Natural killer cell (primary cell): ENCODE measurements at regions not wholly inside any gene's neighbourhood (a gene's known extent, or its start where the extent isn't known, plus 50 kb on each side); places are given as distances from the start of the nearest gene placed in this dataset.

Experiments used
- ATAC-seq, 3 donors: fragments of 150-1000 bp in 2 of 3; fragments of 200-7000 bp in 1 of 3; cut with Tn5 transposase; 1 replicate in 1 of 3; 2 replicates in 2 of 3; pipeline ENCODE4 v1.10.0; 2021; ENCODE audit warnings: mild to moderate bottlenecking in 2 of 3, moderate library complexity in 2 of 3
- DNase-seq, 2 donors: peaks; one replicate each; pipeline versions ENCODE4 v3.0.0 to v3.0.0-alpha.2; 2013 to 2021; ENCODE audit warnings: mixed read lengths in 1 of 2
- H3K27ac ChIP-seq: one replicate; pipeline ENCODE4 v1.5.1; 2013; ENCODE audit warnings: mild to moderate bottlenecking, low read length
- H3K27me3 ChIP-seq: one replicate; pipeline ENCODE4 v1.6.1; 2013; ENCODE audit warnings: low read length; ENCODE audit not compliant: control insufficient read depth, insufficient read depth
- H3K36me3 ChIP-seq: one replicate; pipeline ENCODE4 v1.6.1; 2013; ENCODE audit warnings: low read length; ENCODE audit not compliant: control insufficient read depth, insufficient read depth
- H3K4me1 ChIP-seq: one replicate; pipeline ENCODE4 v1.6.1; 2013; ENCODE audit warnings: low read length; ENCODE audit not compliant: control insufficient read depth, insufficient read depth
- H3K4me3 ChIP-seq: one replicate; pipeline ENCODE4 v1.5.1; 2013; ENCODE audit warnings: low read length
- H3K9me3 ChIP-seq: one replicate; pipeline ENCODE4 v1.6.1; 2013; ENCODE audit warnings: low read length; ENCODE audit not compliant: control insufficient read depth, insufficient read depth
- H3K27ac Mint-ChIP-seq, 2 donors: one replicate each; pipeline ENCODE4 v1.8.0; 2022; ENCODE audit warnings: mild to moderate bottlenecking in 2 of 2, mixed read lengths in 2 of 2, moderate library complexity in 1 of 2
- H3K27me3 Mint-ChIP-seq, 2 donors: one replicate each; pipeline ENCODE4 v1.8.0; 2022; ENCODE audit warnings: low read depth in 2 of 2, mixed read lengths in 2 of 2
- H3K36me3 Mint-ChIP-seq: one replicate; pipeline ENCODE4 v1.8.0; 2022; ENCODE audit warnings: mixed read lengths
- H3K4me1 Mint-ChIP-seq, 2 donors: one replicate each; pipeline ENCODE4 v1.8.0; 2022; ENCODE audit warnings: mixed read lengths in 2 of 2
- H3K4me3 Mint-ChIP-seq: one replicate; pipeline ENCODE4 v1.8.0; 2022; ENCODE audit warnings: mild to moderate bottlenecking, moderate library complexity, mixed read lengths
- H3K9me3 Mint-ChIP-seq, 2 donors: one replicate each; pipeline ENCODE4 v1.8.0; 2022; ENCODE audit warnings: mixed read lengths in 2 of 2
- CTCF ChIP-seq: fragments of 200-600 bp; IDR thresholded peaks from one replicate; pipeline ENCODE4 v1.8.0; 2022; ENCODE audit warnings: antibody characterized with exemption
- WGBS: methylation state at CpG from one replicate; pipeline ENCODE4 v1.1.7; 2013; ENCODE audit warnings: missing lambda C conversion rate; ENCODE audit not compliant: insufficient coverage; 5-methylcytosine and 5-hydroxymethylcytosine counted together
- intact Hi-C: fragments of 100-400 bp; cut with micrococcal nuclease; formaldehyde crosslinking; loops from one replicate; pipeline ENCODE4 v1.14.2; 2022

- WGBS, result 75% methylated on average over 1 of the region's 2 CpGs
- no peaks in the 10 kb centered on the region for H3K27me3 ChIP-seq
- no peak for DNase-seq
- Mint-ChIP-seq H3K4me3 (no peak overlapping the region), H3K27me3 (peaks cover 8 to 11% of the 10 kb centered on the region in 2 donors), H3K27ac (no peak overlapping the region), H3K36me3 (no peaks in the 10 kb centered on the region), H3K9me3 (no peaks in the 10 kb centered on the region), H3K4me1 (peaks cover 0 to 5% of the 10 kb centered on the region in 2 donors)
- no peaks in the 10 kb centered on the region for H3K4me1 ChIP-seq
- no peaks in the 10 kb centered on the region for H3K9me3 ChIP-seq
- intact Hi-C loops, result no loop called here
- no peak overlapping the region for H3K4me3 ChIP-seq
- TF ChIP-seq CTCF, result no peak
- no peak overlapping the region for H3K27ac ChIP-seq
- no peaks in the 10 kb centered on the region for H3K36me3 ChIP-seq
- no peak for ATAC-seq
Measured at GRCh38 chr12:19760611-19761010, 321.3 kb downstream of the AEBP2 start.

GRCh38 chr12:19761463-19761862, 322.2 kb downstream of the AEBP2 start:
- no peaks in the 10 kb centered on the region for H3K36me3 ChIP-seq
- DNase-seq (no peak), ATAC-seq (no peak)
- peaks cover 0 to 5% of the 10 kb centered on the region in 2 donors for H3K4me1 Mint-ChIP-seq
- peaks cover 8 to 11% of the 10 kb centered on the region in 2 donors for H3K27me3 Mint-ChIP-seq
- no CpG with 5 or more reads among the region's 1 CpG for WGBS
- no peak overlapping the region for H3K27ac ChIP-seq
- no peaks in the 10 kb centered on the region for H3K9me3 Mint-ChIP-seq
- no peaks in the 10 kb centered on the region for H3K9me3 ChIP-seq
- intact Hi-C loops, result no loop called here
- H3K27me3 ChIP-seq, result no peaks in the 10 kb centered on the region
- TF ChIP-seq CTCF, result no peak
- H3K4me3 ChIP-seq, result no peak overlapping the region
- H3K27ac Mint-ChIP-seq, result no peak overlapping the region
- H3K4me3 Mint-ChIP-seq, result no peak overlapping the region
- H3K4me1 ChIP-seq, result no peaks in the 10 kb centered on the region
- no peaks in the 10 kb centered on the region for H3K36me3 Mint-ChIP-seq

- H3K27me3 ChIP-seq, result no peaks in the 10 kb centered on the region
- no peak overlapping the region for H3K4me3 Mint-ChIP-seq
- no peak overlapping the region for H3K4me3 ChIP-seq
- H3K9me3 Mint-ChIP-seq, result no peaks in the 10 kb centered on the region
- no peak overlapping the region for H3K27ac Mint-ChIP-seq
- intact Hi-C loops, result no loop called here
- peaks cover 7 to 18% of the 10 kb centered on the region in 2 donors for H3K27me3 Mint-ChIP-seq
- H3K4me1 ChIP-seq, result no peaks in the 10 kb centered on the region
- H3K9me3 ChIP-seq, result no peaks in the 10 kb centered on the region
- H3K36me3 ChIP-seq, result no peaks in the 10 kb centered on the region
- 100% methylated on average over 1 of the region's 1 CpG for WGBS
- peaks cover 0 to 5% of the 10 kb centered on the region in 2 donors for H3K4me1 Mint-ChIP-seq
- no peak for TF ChIP-seq CTCF
- DNase-seq, result no peak
- no peak overlapping the region for H3K27ac ChIP-seq
- ATAC-seq, result no peak
- H3K36me3 Mint-ChIP-seq, result no peaks in the 10 kb centered on the region
Measured at GRCh38 chr12:19763488-19763887, 324.2 kb downstream of the AEBP2 start.

GRCh38 chr12:19764408-19764807, 325.1 kb downstream of the AEBP2 start:
- Mint-ChIP-seq H3K9me3 (no peaks in the 10 kb centered on the region), H3K27ac (no peak overlapping the region), H3K27me3 (peaks cover 4 to 18% of the 10 kb centered on the region in 2 donors), H3K4me1 (peaks cover 0 to 5% of the 10 kb centered on the region in 2 donors), H3K36me3 (no peaks in the 10 kb centered on the region), H3K4me3 (no peak overlapping the region)
- no peak overlapping the region for H3K27ac ChIP-seq
- no peaks in the 10 kb centered on the region for H3K36me3 ChIP-seq
- TF ChIP-seq CTCF, result no peak
- 80% methylated on average over 1 of the region's 3 CpGs for WGBS
- ATAC-seq, result no peak
- intact Hi-C loops, result no loop called here
- no peaks in the 10 kb centered on the region for H3K9me3 ChIP-seq
- no peaks in the 10 kb centered on the region for H3K27me3 ChIP-seq
- no peaks in the 10 kb centered on the region for H3K4me1 ChIP-seq
- no peak overlapping the region for H3K4me3 ChIP-seq
- DNase-seq, result no peak
